ENCODE measurements at regions not wholly inside any gene's neighbourhood (a gene's known extent, or its start where the extent isn't known, plus 50 kb on each side); places are given as distances from the start of the nearest gene placed in this dataset.
"Not testable (repeated sequence)": the region's sequence is repeated elsewhere in the genome, so short reads cannot be mapped to it uniquely, and the experiment has no call there.

GRCh38 chr12:34198924-34199323 lies 176.6 kb downstream of the ALG10 start:
- DNase-seq: no peak

GRCh38 chr12:34203866-34204620 lies 181.7 kb downstream of the ALG10 start:
- no peak for DNase-seq

- DNase-seq: peak in 1 of 2 donors; percentile 11
These were observed 182.6 kb downstream of the ALG10 start for GRCh38 chr12:34204830-34205285.

GRCh38 chr12:34205401-34205800 lies 183.1 kb downstream of the ALG10 start:
- no peak for DNase-seq

GRCh38 chr12:34206061-34206785 lies 183.9 kb downstream of the ALG10 start:
- no peak for DNase-seq

GRCh38 chr12:34207858-34208257 lies 185.6 kb downstream of the ALG10 start:
- no peak for DNase-seq

GRCh38 chr12:34208331-34209258 lies 186.3 kb downstream of the ALG10 start:
- no peak for DNase-seq

GRCh38 chr12:34209259-34209835 lies 187.1 kb downstream of the ALG10 start:
- DNase-seq: no peak

GRCh38 chr12:34210183-34210582 lies 187.9 kb downstream of the ALG10 start:
- DNase-seq: no peak

- no peak for DNase-seq
These were observed 188.6 kb downstream of the ALG10 start for GRCh38 chr12:34210689-34211530.

- DNase-seq: no peak
These were observed 190.4 kb downstream of the ALG10 start for GRCh38 chr12:34212651-34213050.

- DNase-seq: no peak
These were observed 191.7 kb downstream of the ALG10 start for GRCh38 chr12:34214011-34214410.

- no peak for DNase-seq
These were observed 193.1 kb downstream of the ALG10 start for GRCh38 chr12:34215213-34215892.

GRCh38 chr12:34215893-34216285 lies 193.6 kb downstream of the ALG10 start:
- no peak for DNase-seq

- DNase-seq: no peak
These were observed 195.4 kb downstream of the ALG10 start for GRCh38 chr12:34217660-34218059.

- peak; percentile 54 to 64 for DNase-seq
These were observed 196.1 kb downstream of the ALG10 start for GRCh38 chr12:34218193-34219045.

GRCh38 chr12:34219046-34219770 lies 196.9 kb downstream of the ALG10 start:
- no peak for DNase-seq

- DNase-seq: not testable (repeated sequence)
These were observed 197.8 kb downstream of the ALG10 start for GRCh38 chr12:34220079-34220478.

- no peak for DNase-seq
These were observed 201.3 kb downstream of the ALG10 start for GRCh38 chr12:34223640-34224039.
